Loucy (cell line): ENCODE measurements at regions not wholly inside any gene's neighbourhood (a gene's known extent, or its start where the extent isn't known, plus 50 kb on each side); places are given as distances from the start of the nearest gene placed in this dataset.

Experiments
- H2AFZ ChIP-seq: fragments of 200-600 bp; sonication (generic); 2 replicates; pipeline ENCODE4 v1.6.0; 2016; ENCODE audit warnings: antibody characterized with exemption, mild to moderate bottlenecking, low read length, moderate library complexity
- H3F3A ChIP-seq: fragments of 200-600 bp; 2 replicates; pipeline ENCODE4 v1.6.0; 2016; ENCODE audit warnings: antibody characterized with exemption, low read depth, mild to moderate bottlenecking
- H3K27me3 ChIP-seq: fragments of 200-600 bp; sonication (generic); 2 replicates; pipeline ENCODE4 v1.6.1; 2014; ENCODE audit warnings: low read length, mild to moderate bottlenecking; ENCODE audit not compliant: insufficient read depth, poor library complexity, severe bottlenecking
- H3K36me3 ChIP-seq: fragments of 200-600 bp; sonication (generic); 2 replicates; pipeline ENCODE4 v1.6.1; 2016; ENCODE audit warnings: low read length; ENCODE audit not compliant: insufficient read depth
- H3K4me1 ChIP-seq: fragments of 200-600 bp; sonication (generic); 2 replicates; pipeline ENCODE4 v1.5.1; 2014; ENCODE audit warnings: low read length, mild to moderate bottlenecking; ENCODE audit not compliant: insufficient read depth, poor library complexity, severe bottlenecking
- H3K4me2 ChIP-seq: fragments of 200-600 bp; sonication (generic); 2 replicates; pipeline ENCODE4 v1.6.0; 2014; ENCODE audit warnings: antibody characterized with exemption, low read length, low read depth, mild to moderate bottlenecking; ENCODE audit not compliant: poor library complexity, severe bottlenecking
- H3K4me3 ChIP-seq: fragments of 200-600 bp; sonication (generic); 2 replicates; pipeline ENCODE4 v1.5.1; 2014; ENCODE audit warnings: low read length, mild to moderate bottlenecking, mixed read lengths; ENCODE audit not compliant: poor library complexity, severe bottlenecking
- H3K79me2 ChIP-seq: fragments of 200-600 bp; sonication (generic); 2 replicates; pipeline ENCODE4 v1.6.1; 2014; ENCODE audit warnings: low read length; ENCODE audit not compliant: insufficient read depth
- H3K9ac ChIP-seq: fragments of 200-600 bp; sonication (generic); 2 replicates; pipeline ENCODE4 v1.6.0; 2014; ENCODE audit warnings: mild to moderate bottlenecking, low read depth, low read length, moderate library complexity; ENCODE audit not compliant: poor library complexity, severe bottlenecking
- H3K9me2 ChIP-seq: fragments of 200-600 bp; sonication (generic); replicated peaks from 2 replicates; pipeline ENCODE4 v1.6.1; 2016; ENCODE audit warnings: low read depth, low read length, mixed read lengths
- H3K9me3 ChIP-seq: fragments of 200-600 bp; sonication (generic); 2 replicates; pipeline ENCODE4 v1.6.1; 2014; ENCODE audit warnings: mild to moderate bottlenecking, antibody characterized with exemption, low read length, low read depth; ENCODE audit not compliant: insufficient read depth
- H4K20me1 ChIP-seq: fragments of 200-600 bp; sonication (generic); 2 replicates; pipeline ENCODE4 v1.6.0; 2014; ENCODE audit warnings: antibody characterized with exemption, low read length, mild to moderate bottlenecking; ENCODE audit not compliant: insufficient read depth, poor library complexity, severe bottlenecking
- EZH2phosphoT487 ChIP-seq: fragments of 200-600 bp; IDR thresholded peaks from 2 replicates; pipeline ENCODE4 v1.6.1; 2018; ENCODE audit warnings: antibody characterized with exemption, mild to moderate bottlenecking, moderate library complexity, borderline replicate concordance
- TF ChIP-seq, protein P1 (sequence below): fragments of 200-600 bp; sonication (generic); conservative IDR thresholded peaks from 2 replicates; pipeline ENCODE4 v1.5.1; 2014; ENCODE audit warnings: mild to moderate bottlenecking, antibody characterized with exemption, low read length

GRCh38 chr9:89751079-89751825, 146.4 kb downstream of the GADD45G start:
- no peak overlapping the region for H2AFZ ChIP-seq
- no peaks in the 10 kb centered on the region for H3F3A ChIP-seq
- H3K27me3 ChIP-seq: no peaks in the 10 kb centered on the region
- no peak overlapping the region for H3K4me2 ChIP-seq
- no peak overlapping the region for H3K9ac ChIP-seq
- H3K9me2 ChIP-seq: no peaks in the 10 kb centered on the region
- H3K4me3 ChIP-seq: no peak overlapping the region
- H3K36me3 ChIP-seq: no peaks in the 10 kb centered on the region
- H3K4me1 ChIP-seq: peaks cover 15% of the 10 kb centered on the region
- H3K9me3 ChIP-seq: no peaks in the 10 kb centered on the region
- TF ChIP-seq EZH2phosphoT487: no peak
- TF ChIP-seq, protein P1, sequence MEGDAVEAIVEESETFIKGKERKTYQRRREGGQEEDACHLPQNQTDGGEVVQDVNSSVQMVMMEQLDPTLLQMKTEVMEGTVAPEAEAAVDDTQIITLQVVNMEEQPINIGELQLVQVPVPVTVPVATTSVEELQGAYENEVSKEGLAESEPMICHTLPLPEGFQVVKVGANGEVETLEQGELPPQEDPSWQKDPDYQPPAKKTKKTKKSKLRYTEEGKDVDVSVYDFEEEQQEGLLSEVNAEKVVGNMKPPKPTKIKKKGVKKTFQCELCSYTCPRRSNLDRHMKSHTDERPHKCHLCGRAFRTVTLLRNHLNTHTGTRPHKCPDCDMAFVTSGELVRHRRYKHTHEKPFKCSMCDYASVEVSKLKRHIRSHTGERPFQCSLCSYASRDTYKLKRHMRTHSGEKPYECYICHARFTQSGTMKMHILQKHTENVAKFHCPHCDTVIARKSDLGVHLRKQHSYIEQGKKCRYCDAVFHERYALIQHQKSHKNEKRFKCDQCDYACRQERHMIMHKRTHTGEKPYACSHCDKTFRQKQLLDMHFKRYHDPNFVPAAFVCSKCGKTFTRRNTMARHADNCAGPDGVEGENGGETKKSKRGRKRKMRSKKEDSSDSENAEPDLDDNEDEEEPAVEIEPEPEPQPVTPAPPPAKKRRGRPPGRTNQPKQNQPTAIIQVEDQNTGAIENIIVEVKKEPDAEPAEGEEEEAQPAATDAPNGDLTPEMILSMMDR: no peak
- H3K79me2 ChIP-seq: no peaks in the 10 kb centered on the region
- H4K20me1 ChIP-seq: no peaks in the 10 kb centered on the region

DNA sequence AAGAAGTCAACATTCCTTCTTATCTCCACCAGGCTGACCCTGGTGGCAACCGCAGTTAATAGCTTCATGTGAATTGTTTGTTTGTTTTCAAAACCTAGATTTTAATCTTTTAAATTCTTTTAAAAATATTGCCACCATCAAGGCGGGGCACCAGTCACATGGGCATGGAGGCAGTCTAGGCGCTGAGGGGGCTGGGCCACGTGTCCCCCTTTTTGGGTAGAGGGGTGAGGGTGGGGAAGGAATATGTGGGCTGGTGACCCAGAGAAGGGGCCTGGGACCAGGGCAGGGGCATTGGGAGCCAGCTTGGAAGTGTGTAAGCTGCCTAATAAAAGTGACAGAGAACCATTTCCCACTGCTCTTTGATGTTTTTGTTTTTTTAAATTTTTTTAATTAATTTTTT, 147.3 kb downstream of the GADD45G start:
- no peaks in the 10 kb centered on the region for H3F3A ChIP-seq
- H3K9me2 ChIP-seq: no peaks in the 10 kb centered on the region
- no peaks in the 10 kb centered on the region for H3K27me3 ChIP-seq
- TF ChIP-seq, protein P1: no peak
- no peak for TF ChIP-seq EZH2phosphoT487
- H3K79me2 ChIP-seq: no peaks in the 10 kb centered on the region
- no peak overlapping the region for H2AFZ ChIP-seq
- H3K4me3 ChIP-seq: no peak overlapping the region
- H3K9me3 ChIP-seq: no peaks in the 10 kb centered on the region
- no peak overlapping the region for H3K4me2 ChIP-seq
- H4K20me1 ChIP-seq: no peaks in the 10 kb centered on the region
- peaks cover 15% of the 10 kb centered on the region for H3K4me1 ChIP-seq
- no peak overlapping the region for H3K9ac ChIP-seq
- no peaks in the 10 kb centered on the region for H3K36me3 ChIP-seq

GRCh38 chr9:89753472-89754055, 148.8 kb downstream of the GADD45G start:
- Histone ChIP-seq H3K4me3 (no peak overlapping the region), H3F3A (no peaks in the 10 kb centered on the region), H4K20me1 (no peaks in the 10 kb centered on the region), H3K27me3 (no peaks in the 10 kb centered on the region), H3K79me2 (no peaks in the 10 kb centered on the region), H2AFZ (no peak overlapping the region; the same call in 1 of the 2 replicates), H3K4me2 (no peak overlapping the region), H3K9me2 (no peaks in the 10 kb centered on the region), H3K4me1 (peaks cover 11% of the 10 kb centered on the region), H3K9ac (no peak overlapping the region), H3K9me3 (no peaks in the 10 kb centered on the region), H3K36me3 (no peaks in the 10 kb centered on the region)
- TF ChIP-seq, protein P1: no peak
- TF ChIP-seq EZH2phosphoT487: no peak
